Tibial artery (tissue), 4 donors: ENCODE measurements at regions not wholly inside any gene's neighbourhood (a gene's known extent, or its start where the extent isn't known, plus 50 kb on each side); places are given as distances from the start of the nearest gene placed in this dataset.

Source experiments
- DNase-seq, 2 donors: peaks; one replicate each; pipeline ENCODE4 v3.0.0-alpha.2; 2019
- H3K27ac ChIP-seq, 2 donors: fragments of 200-600 bp; sonication (generic) in 1 of 2; 1 replicate in 1 of 2; 2 replicates in 1 of 2; pipeline ENCODE4 v1.5.1; 2018 to 2019; ENCODE audit warnings: mild to moderate bottlenecking in 1 of 2
- H3K27me3 ChIP-seq, 2 donors: fragments of 200-600 bp; sonication (generic) in 1 of 2; one replicate each; pipeline versions ENCODE4 v1.5.1 to v1.6.0; 2016 to 2019
- H3K36me3 ChIP-seq, 3 donors: fragments of 200-600 bp; sonication (generic) in 2 of 3; one replicate each; pipeline ENCODE4 v1.5.1; 2016 to 2019; ENCODE audit warnings: mild to moderate bottlenecking in 2 of 3
- H3K4me1 ChIP-seq, 4 donors: fragments of 200-600 bp; sonication (generic) in 2 of 4; 1 replicate in 3 of 4; 2 replicates in 1 of 4; pipeline ENCODE4 v1.5.1; 2016 to 2019
- H3K4me3 ChIP-seq, 2 donors: fragments of 200-600 bp; sonication (generic) in 1 of 2; 1 replicate in 1 of 2; 2 replicates in 1 of 2; pipeline ENCODE4 v1.5.1; 2018 to 2019; ENCODE audit warnings: mild to moderate bottlenecking in 2 of 2
- H3K9me3 ChIP-seq, 3 donors: fragments of 200-600 bp; sonication (generic) in 1 of 3; one replicate each; pipeline ENCODE4 v1.5.1; 2016 to 2019
- intact Hi-C: fragments of 100-400 bp; cut with DNase I; formaldehyde crosslinking; loops from one replicate; pipeline ENCODE4 v1.15.0; 2023; ENCODE audit warnings: low total_unique reads
- TF ChIP-seq, protein P1 (sequence below), 2 experiments: fragments of 200-600 bp in 1 of 2; fragments of 450-650 bp in 1 of 2; IDR thresholded peaks; one replicate each; pipeline ENCODE4 v1.5.1; 2017 to 2019; ENCODE audit warnings: antibody characterized with exemption in 2 of 2, mild to moderate bottlenecking in 1 of 2, moderate library complexity in 1 of 2

- TF ChIP-seq, protein P1, sequence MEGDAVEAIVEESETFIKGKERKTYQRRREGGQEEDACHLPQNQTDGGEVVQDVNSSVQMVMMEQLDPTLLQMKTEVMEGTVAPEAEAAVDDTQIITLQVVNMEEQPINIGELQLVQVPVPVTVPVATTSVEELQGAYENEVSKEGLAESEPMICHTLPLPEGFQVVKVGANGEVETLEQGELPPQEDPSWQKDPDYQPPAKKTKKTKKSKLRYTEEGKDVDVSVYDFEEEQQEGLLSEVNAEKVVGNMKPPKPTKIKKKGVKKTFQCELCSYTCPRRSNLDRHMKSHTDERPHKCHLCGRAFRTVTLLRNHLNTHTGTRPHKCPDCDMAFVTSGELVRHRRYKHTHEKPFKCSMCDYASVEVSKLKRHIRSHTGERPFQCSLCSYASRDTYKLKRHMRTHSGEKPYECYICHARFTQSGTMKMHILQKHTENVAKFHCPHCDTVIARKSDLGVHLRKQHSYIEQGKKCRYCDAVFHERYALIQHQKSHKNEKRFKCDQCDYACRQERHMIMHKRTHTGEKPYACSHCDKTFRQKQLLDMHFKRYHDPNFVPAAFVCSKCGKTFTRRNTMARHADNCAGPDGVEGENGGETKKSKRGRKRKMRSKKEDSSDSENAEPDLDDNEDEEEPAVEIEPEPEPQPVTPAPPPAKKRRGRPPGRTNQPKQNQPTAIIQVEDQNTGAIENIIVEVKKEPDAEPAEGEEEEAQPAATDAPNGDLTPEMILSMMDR (IDR thresholded peaks at IDR 0.05): no peak
- H3K4me1 ChIP-seq: no peaks in the 10 kb centered on the region
- no peaks in the 10 kb centered on the region for H3K9me3 ChIP-seq
- H3K36me3 ChIP-seq: no peaks in the 10 kb centered on the region
- intact Hi-C loops: no loop called here
- no peak overlapping the region for H3K4me3 ChIP-seq
- peaks cover 0 to 20% of the 10 kb centered on the region in 2 donors for H3K27me3 ChIP-seq
- no peak overlapping the region for H3K27ac ChIP-seq
- DNase-seq: no peak
Observed at GRCh38 chr7:95694334-95694733, 78.0 kb upstream of the DYNC1I1 start.

- intact Hi-C loops: no loop called here
- TF ChIP-seq, protein P1 (IDR thresholded peaks at IDR 0.05): no peak
- H3K36me3 ChIP-seq: no peaks in the 10 kb centered on the region
- peaks cover 0 to 20% of the 10 kb centered on the region in 2 donors for H3K27me3 ChIP-seq
- H3K27ac ChIP-seq: no peak overlapping the region
- H3K4me3 ChIP-seq: no peak overlapping the region
- DNase-seq: no peak
- H3K9me3 ChIP-seq: no peaks in the 10 kb centered on the region
- H3K4me1 ChIP-seq: no peaks in the 10 kb centered on the region
Observed at GRCh38 chr7:95693551-95694333, 78.6 kb upstream of the DYNC1I1 start.

DNA sequence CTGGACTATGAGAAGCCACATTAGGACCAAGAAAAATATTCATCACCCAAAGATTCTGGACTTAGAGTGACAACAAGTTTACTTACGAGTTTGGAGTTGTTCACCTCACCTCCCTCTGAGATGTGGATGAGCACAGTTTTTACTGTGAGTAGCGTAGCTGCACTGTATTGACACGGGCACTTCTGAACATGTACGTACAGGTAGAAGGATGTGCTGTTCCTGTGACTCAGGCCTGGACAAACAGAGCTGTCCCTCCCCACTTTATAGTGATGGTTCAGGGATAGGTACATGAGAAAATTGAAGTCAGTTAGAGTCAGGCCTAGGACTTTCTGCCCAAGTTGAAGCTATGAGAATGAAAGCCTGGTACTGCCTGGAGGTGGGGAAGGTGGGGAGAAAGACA lies 80.9 kb upstream of the DYNC1I1 start:
- DNase-seq: no peak
- no peaks in the 10 kb centered on the region for H3K4me1 ChIP-seq
- no peaks in the 10 kb centered on the region for H3K9me3 ChIP-seq
- intact Hi-C loops: no loop called here
- H3K36me3 ChIP-seq: no peaks in the 10 kb centered on the region
- H3K27me3 ChIP-seq: peaks cover 0 to 20% of the 10 kb centered on the region in 2 donors
- TF ChIP-seq, protein P1 (IDR thresholded peaks at IDR 0.05): no peak
- H3K27ac ChIP-seq: no peak overlapping the region
- no peak overlapping the region for H3K4me3 ChIP-seq

- no peaks in the 10 kb centered on the region for H3K9me3 ChIP-seq
- H3K36me3 ChIP-seq: no peaks in the 10 kb centered on the region
- H3K4me1 ChIP-seq: no peaks in the 10 kb centered on the region
- DNase-seq: no peak
- H3K4me3 ChIP-seq: no peak overlapping the region
- H3K27me3 ChIP-seq: peaks cover 0 to 20% of the 10 kb centered on the region in 2 donors
- TF ChIP-seq, protein P1 (IDR thresholded peaks at IDR 0.05): peak; percentile 46 to 70
- intact Hi-C loops: no loop called here
- no peak overlapping the region for H3K27ac ChIP-seq
Observed at GRCh38 chr7:95690367-95690947, 81.9 kb upstream of the DYNC1I1 start.

GRCh38 chr7:95688931-95689495 lies 83.3 kb upstream of the DYNC1I1 start:
- Histone ChIP-seq H3K27ac (no peak overlapping the region), H3K4me3 (no peak overlapping the region), H3K9me3 (no peaks in the 10 kb centered on the region), H3K27me3 (peaks cover 0 to 11% of the 10 kb centered on the region in 2 donors), H3K36me3 (no peaks in the 10 kb centered on the region), H3K4me1 (no peaks in the 10 kb centered on the region)
- TF ChIP-seq, protein P1 (IDR thresholded peaks at IDR 0.05): no peak
- DNase-seq: no peak
- intact Hi-C loops: loop anchor here (5.0 to 10.0 kb wide), 2 partner anchors 64 to 177 kb away; no protein-coding TSS in a partner anchor
